NB4 (cell line): ENCODE measurements at regions not wholly inside any gene's neighbourhood (a gene's known extent, or its start where the extent isn't known, plus 50 kb on each side); places are given as distances from the start of the nearest gene placed in this dataset.

Source experiments
- DNase-seq: peaks from one replicate; pipeline ENCODE4 v3.0.0; 2010; ENCODE audit warnings: low read depth
- H3K4me3 ChIP-seq: one replicate; pipeline ENCODE4 v1.5.1; 2011; ENCODE audit warnings: mild to moderate bottlenecking, low read depth, low read length, moderate library complexity
- MAX ChIP-seq: IDR thresholded peaks from 2 replicates; pipeline ENCODE4 v1.6.1; 2011; ENCODE audit warnings: low read depth, low read length
- MYC ChIP-seq: IDR thresholded peaks from 2 replicates; pipeline ENCODE4 v1.6.1; 2011; ENCODE audit warnings: low read depth, low read length
- POLR2A ChIP-seq: IDR thresholded peaks from 2 replicates; pipeline ENCODE4 v1.6.1; 2011; ENCODE audit warnings: mild to moderate bottlenecking; ENCODE audit not compliant: insufficient read length; ENCODE audit errors: extremely low read depth
- TF ChIP-seq, protein P1 (sequence below): IDR thresholded peaks from one replicate; pipeline ENCODE4 v1.5.1; 2012; ENCODE audit warnings: low read depth, low read length

- H3K4me3 ChIP-seq = no peak overlapping the region
- no peak for DNase-seq
- TF ChIP-seq, protein P1, sequence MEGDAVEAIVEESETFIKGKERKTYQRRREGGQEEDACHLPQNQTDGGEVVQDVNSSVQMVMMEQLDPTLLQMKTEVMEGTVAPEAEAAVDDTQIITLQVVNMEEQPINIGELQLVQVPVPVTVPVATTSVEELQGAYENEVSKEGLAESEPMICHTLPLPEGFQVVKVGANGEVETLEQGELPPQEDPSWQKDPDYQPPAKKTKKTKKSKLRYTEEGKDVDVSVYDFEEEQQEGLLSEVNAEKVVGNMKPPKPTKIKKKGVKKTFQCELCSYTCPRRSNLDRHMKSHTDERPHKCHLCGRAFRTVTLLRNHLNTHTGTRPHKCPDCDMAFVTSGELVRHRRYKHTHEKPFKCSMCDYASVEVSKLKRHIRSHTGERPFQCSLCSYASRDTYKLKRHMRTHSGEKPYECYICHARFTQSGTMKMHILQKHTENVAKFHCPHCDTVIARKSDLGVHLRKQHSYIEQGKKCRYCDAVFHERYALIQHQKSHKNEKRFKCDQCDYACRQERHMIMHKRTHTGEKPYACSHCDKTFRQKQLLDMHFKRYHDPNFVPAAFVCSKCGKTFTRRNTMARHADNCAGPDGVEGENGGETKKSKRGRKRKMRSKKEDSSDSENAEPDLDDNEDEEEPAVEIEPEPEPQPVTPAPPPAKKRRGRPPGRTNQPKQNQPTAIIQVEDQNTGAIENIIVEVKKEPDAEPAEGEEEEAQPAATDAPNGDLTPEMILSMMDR = no peak
- TF ChIP-seq MYC = no peak
- no peak for TF ChIP-seq POLR2A
- TF ChIP-seq MAX = no peak
Measured at GRCh38 chr2:5538772-5539171, 153.4 kb upstream of the SOX11 start.

GRCh38 chr2:5539282-5540165, 152.7 kb upstream of the SOX11 start:
- TF ChIP-seq POLR2A (no peak), MYC (no peak), MAX (no peak)
- TF ChIP-seq, protein P1 = no peak
- H3K4me3 ChIP-seq = no peak overlapping the region
- DNase-seq = no peak

- no peak for DNase-seq
- TF ChIP-seq, protein P1 = no peak
- no peak for TF ChIP-seq MYC
- no peak for TF ChIP-seq MAX
- no peak for TF ChIP-seq POLR2A
- no peak overlapping the region for H3K4me3 ChIP-seq
Measured at GRCh38 chr2:5540856-5541255, 151.3 kb upstream of the SOX11 start.

- TF ChIP-seq MYC (no peak), POLR2A (no peak), MAX (no peak)
- TF ChIP-seq, protein P1 = no peak
- H3K4me3 ChIP-seq = no peak overlapping the region
- no peak for DNase-seq
Measured at GRCh38 chr2:5544205-5544786, 147.9 kb upstream of the SOX11 start.

GRCh38 chr2:5546181-5546580, 146.0 kb upstream of the SOX11 start:
- no peak for TF ChIP-seq MAX
- TF ChIP-seq MYC = no peak
- no peak for TF ChIP-seq POLR2A
- TF ChIP-seq, protein P1 = no peak
- no peak for DNase-seq
- H3K4me3 ChIP-seq = no peak overlapping the region
